DMS153 treated with DMSO at 0.1 percent for 48 hours (cell line): ENCODE measurements at regions not wholly inside any gene's neighbourhood (a gene's known extent, or its start where the extent isn't known, plus 50 kb on each side); places are given as distances from the start of the nearest gene placed in this dataset.
A peak's percentile ranks its signal among the peaks of the same experiment; 100 is the strongest.

Experiments used
- DNase-seq: peaks from one replicate; lab custom pipeline; 2025; ENCODE audit not compliant: unreplicated experiment; lab: John Stamatoyannopoulos, UW

- no peak for DNase-seq
Measured at GRCh38 chr2:46239175-46239846, 57.9 kb upstream of the EPAS1 start.

GRCh38 chr2:46239847-46240181, 57.4 kb upstream of the EPAS1 start:
- no peak for DNase-seq

- peak; percentile 73 for DNase-seq
Measured at GRCh38 chr2:46241344-46241743, 55.9 kb upstream of the EPAS1 start.

GRCh38 chr2:46245869-46246268, 51.3 kb upstream of the EPAS1 start:
- DNase-seq = no peak

GRCh38 chr2:46246790-46247189, 50.4 kb upstream of the EPAS1 start:
- DNase-seq = no peak
